HG03439 (cell line): ENCODE measurements at regions not wholly inside any gene's neighbourhood (a gene's known extent, or its start where the extent isn't known, plus 50 kb on each side); places are given as distances from the start of the nearest gene placed in this dataset.

ENCODE experiments used
- ATAC-seq: cut with Tn5 transposase; IDR thresholded peaks from one replicate; pipeline ENCODE4 v1.9.1; 2021; ENCODE audit warnings: mild to moderate bottlenecking, moderate library complexity; ENCODE audit not compliant: unreplicated experiment

GRCh38 chr6:14273191-14273590 is 155.6 kb downstream of the CD83 start:
- ATAC-seq = no peak

GRCh38 chr6:14274016-14274415 is 156.4 kb downstream of the CD83 start:
- ATAC-seq = no peak

- ATAC-seq = no peak
Observed at GRCh38 chr6:14274546-14275492, 157.2 kb downstream of the CD83 start.

- ATAC-seq = no peak
Observed at GRCh38 chr6:14275493-14275851, 157.9 kb downstream of the CD83 start.

GRCh38 chr6:14276071-14276470 is 158.5 kb downstream of the CD83 start:
- no peak for ATAC-seq

GRCh38 chr6:14276667-14277404 is 159.3 kb downstream of the CD83 start:
- peak; percentile 79 for ATAC-seq

GRCh38 chr6:14277405-14277930 is 159.9 kb downstream of the CD83 start:
- ATAC-seq = peak; percentile 9

- ATAC-seq = no peak
Observed at GRCh38 chr6:14278006-14278405, 160.4 kb downstream of the CD83 start.

GRCh38 chr6:14278446-14278845 is 160.9 kb downstream of the CD83 start:
- ATAC-seq = no peak

GRCh38 chr6:14280006-14280510 is 162.5 kb downstream of the CD83 start:
- no peak for ATAC-seq

GRCh38 chr6:14280766-14281293 is 163.3 kb downstream of the CD83 start:
- ATAC-seq = no peak

GRCh38 chr6:14281811-14282660 is 164.5 kb downstream of the CD83 start:
- ATAC-seq = no peak

- no peak for ATAC-seq
Observed at GRCh38 chr6:14282854-14283505, 165.4 kb downstream of the CD83 start.

GRCh38 chr6:14283600-14284235 is 166.1 kb downstream of the CD83 start:
- no peak for ATAC-seq

- ATAC-seq = no peak
Observed at GRCh38 chr6:14284969-14285590, 167.5 kb downstream of the CD83 start.

GRCh38 chr6:14286144-14286543 is 168.6 kb downstream of the CD83 start:
- ATAC-seq = no peak

- no peak for ATAC-seq
Observed at GRCh38 chr6:14286634-14287428, 169.3 kb downstream of the CD83 start.

- ATAC-seq = no peak
Observed at GRCh38 chr6:14287707-14288106, 170.1 kb downstream of the CD83 start.
